Stimulated activated CD4-positive, alpha-beta T cell treated with anti-CD3 and anti-CD28 coated beads, Interleukin-15, amount 100 ng/mL, for 48 hours (primary cell): ENCODE measurements at regions not wholly inside any gene's neighbourhood (a gene's known extent, or its start where the extent isn't known, plus 50 kb on each side); places are given as distances from the start of the nearest gene placed in this dataset.
"Not testable (repeated sequence)": the region's sequence is repeated elsewhere in the genome, so short reads cannot be mapped to it uniquely, and the experiment has no call there.

Experiments
- DNase-seq, 2 donors: peaks; one replicate each; pipeline ENCODE4 v3.0.0-alpha.2; 2020; ENCODE audit warnings: low read depth in 2 of 2

GRCh38 chr18:6571239-6571602 is 156.5 kb upstream of the L3MBTL4 start:
- DNase-seq: no peak

DNA sequence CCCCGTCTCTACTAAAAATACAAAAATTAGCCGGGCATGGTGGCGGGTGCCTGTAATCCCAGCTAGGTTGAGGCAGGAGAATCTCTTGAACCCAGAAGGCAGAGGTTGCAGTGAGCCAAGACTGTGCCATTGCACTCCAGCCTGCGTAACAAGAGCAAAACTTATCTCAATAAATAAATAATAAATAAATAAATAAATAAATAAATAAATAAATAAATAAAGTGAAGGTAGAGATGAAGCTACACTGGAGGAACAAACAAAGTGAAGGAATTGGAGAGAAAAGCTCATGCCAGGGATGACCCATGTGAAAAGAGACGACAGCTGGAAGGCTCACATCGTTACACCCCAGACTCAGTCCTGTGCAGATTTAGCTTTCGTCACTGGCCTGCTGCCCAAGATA is 157.3 kb upstream of the ARHGAP28 start:
- DNase-seq: not testable (repeated sequence)

DNA sequence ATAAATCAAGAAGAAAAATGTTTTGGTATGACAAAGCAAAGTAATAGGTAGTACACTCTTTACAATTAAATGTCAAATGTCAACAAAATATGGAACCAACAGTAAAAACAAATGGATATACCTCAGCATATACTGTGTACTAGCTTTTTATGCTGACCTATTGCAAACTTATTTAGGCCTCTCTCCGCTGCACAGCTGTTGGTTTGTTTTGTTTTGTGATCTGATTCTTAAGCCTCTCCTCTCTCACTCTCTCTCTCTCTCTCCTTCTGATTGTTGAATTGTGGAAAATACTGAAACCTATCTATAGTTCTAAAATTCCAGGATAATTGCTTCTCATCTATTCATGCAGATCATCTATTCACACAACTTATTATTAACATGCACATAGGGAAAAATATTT is 154.9 kb upstream of the ARHGAP28 start:
- no peak for DNase-seq

DNA sequence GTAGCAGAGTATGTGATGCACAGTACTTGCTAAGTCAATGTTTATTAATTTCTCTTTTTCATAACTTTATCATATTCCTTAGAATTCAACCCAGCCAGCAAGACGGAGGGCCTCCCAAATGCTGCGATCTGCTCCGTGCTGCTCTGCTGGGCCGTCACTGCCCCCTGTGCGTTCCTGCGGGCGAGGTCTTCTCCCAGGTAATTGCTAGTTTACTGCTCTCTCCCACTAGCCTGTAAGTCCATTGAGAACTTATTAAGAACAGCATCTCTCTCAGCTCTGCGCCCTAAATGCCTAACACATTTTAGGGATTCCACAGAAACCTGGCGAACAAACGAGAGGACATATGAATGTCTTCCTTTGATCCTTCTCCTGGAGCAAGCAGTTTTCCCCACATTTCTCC is 153.6 kb upstream of the ARHGAP28 start:
- DNase-seq: no peak

- DNase-seq: no peak
These were observed 152.7 kb upstream of the ARHGAP28 start for GRCh38 chr18:6576718-6577375.

GRCh38 chr18:6578686-6579085 is 150.8 kb upstream of the ARHGAP28 start:
- no peak for DNase-seq

- no peak for DNase-seq
These were observed 150.0 kb upstream of the ARHGAP28 start for GRCh38 chr18:6579486-6579885.

GRCh38 chr18:6580401-6580800 is 149.1 kb upstream of the ARHGAP28 start:
- DNase-seq: no peak

DNA sequence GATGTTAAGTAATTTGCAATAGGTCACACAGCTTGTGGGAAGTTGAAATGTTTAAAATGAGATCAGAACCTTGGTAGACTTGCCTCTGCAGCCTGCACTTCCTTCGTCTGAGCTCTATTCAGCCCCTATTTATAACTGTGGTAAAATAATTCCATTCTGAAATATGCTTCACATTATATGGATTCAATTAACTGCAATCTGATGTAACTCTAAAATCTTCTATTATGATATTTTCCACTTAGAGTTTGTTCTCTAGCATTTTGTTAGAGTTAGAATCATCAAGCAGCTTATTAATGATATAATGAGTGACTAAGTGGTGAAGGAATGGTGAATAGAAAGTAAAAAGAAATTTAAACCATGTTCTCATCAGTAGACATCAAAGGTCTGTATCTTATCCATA is 139.6 kb upstream of the ARHGAP28 start:
- DNase-seq: no peak

DNA sequence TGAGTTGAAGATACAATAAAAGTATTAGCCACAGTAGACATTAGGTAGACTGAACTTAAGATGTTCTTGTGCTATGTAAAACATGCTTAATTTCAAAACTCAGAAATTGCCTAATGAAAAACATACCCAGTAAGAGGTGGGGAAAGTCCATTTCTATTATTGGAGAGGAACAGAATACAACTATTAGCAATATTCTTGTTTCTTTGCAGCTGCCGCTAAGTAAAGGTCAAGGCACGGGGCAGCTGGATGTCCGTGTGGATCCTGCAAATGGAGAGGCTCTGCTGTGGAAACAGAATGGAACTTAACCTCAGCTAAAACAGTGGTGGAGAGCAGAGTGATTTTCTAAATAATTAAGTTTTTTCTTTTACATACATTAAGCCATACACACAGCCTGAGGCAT is 139.2 kb upstream of the ARHGAP28 start:
- no peak for DNase-seq

GRCh38 chr18:6591491-6591890 is 138.0 kb upstream of the ARHGAP28 start:
- DNase-seq: no peak

- no peak for DNase-seq
These were observed 137.0 kb upstream of the ARHGAP28 start for GRCh38 chr18:6592522-6592921.

GRCh38 chr18:6593142-6593885 is 136.2 kb upstream of the ARHGAP28 start:
- no peak for DNase-seq

DNA sequence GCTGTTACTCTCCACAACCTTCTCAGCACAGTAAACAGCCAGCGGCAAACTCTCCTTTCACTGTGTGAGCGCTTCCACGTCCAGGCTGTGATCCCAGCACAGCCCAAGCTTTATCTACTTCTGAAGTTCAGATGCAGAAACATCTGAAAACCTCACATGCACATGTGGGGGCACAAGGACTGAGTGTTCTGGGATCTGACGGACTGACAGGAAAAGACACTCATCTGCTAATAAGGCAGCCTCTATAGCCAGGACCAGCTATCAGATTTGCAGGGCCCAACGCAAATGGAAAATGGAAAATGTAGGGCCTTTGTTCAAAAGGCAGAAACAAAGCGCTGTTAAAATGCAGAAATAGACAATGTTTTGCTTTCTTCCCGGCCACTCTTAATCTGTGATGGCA is 133.8 kb upstream of the ARHGAP28 start:
- DNase-seq: no peak

- DNase-seq: no peak
These were observed 130.9 kb upstream of the ARHGAP28 start for GRCh38 chr18:6598657-6599056.

- no peak for DNase-seq
These were observed 128.8 kb upstream of the ARHGAP28 start for GRCh38 chr18:6600667-6601167.

DNA sequence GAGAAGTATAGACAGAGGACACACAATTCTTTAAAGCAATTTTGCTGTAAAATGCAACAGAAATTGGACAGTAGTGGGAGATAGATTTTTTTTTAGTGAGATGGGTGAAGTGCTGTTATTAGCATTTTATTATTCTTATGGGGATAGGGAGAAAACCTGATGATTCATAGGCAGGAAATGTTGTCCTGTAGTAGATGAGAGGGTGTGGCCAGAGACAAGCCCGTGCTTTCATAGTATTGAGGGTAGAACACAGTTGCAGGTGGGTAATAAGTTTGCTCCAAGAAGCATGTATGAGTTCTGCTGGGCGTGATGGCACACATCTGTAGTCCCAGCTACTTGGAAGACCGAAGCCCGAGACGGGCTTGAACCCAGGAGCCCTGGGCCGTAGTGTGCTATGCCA is 128.3 kb upstream of the ARHGAP28 start:
- no peak for DNase-seq

DNA sequence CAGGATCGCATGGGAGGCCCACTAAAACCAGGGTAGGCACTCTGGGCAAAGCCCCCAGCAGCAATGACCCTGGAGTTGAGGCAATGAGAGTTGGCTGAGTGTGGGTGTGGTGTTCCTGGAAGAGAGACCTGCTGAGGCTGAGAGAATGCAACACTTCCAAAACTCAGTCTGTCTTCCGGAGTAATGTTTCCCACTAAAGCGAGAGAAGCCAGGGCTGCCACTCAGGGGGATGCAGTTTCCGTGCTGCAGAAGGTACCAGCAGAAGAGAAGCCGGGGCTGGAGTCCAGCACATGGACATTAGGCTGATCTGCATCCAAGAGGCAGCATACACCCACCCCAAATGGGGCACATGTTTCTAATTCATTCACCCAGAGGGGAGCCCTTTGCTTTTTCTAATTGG is 127.2 kb upstream of the ARHGAP28 start:
- DNase-seq: no peak

- no peak for DNase-seq
These were observed 125.0 kb upstream of the ARHGAP28 start for GRCh38 chr18:6604573-6604941.

- no peak for DNase-seq
These were observed 124.2 kb upstream of the ARHGAP28 start for GRCh38 chr18:6605115-6605869.

GRCh38 chr18:6606411-6607085 is 123.0 kb upstream of the ARHGAP28 start:
- DNase-seq: no peak

DNA sequence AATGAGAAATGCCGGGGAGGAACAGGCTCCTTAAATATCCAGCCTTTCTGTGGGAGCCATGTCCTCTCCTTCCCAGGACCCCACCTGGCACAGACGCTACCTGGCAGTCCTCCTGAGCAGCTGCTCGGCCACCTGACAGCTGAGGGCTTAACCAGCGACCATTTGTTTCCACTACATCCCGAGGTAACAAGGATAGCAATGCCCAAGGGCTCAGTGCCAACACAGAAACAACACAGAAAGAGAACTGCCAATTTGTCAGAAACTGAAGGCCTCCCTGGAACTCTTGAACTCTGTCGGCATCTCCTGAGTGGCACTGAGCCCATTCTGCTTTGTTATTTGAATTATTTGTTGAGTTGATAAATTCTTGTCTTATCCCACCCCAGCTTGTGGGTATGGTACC is 122.2 kb upstream of the ARHGAP28 start:
- no peak for DNase-seq
